Kasumi-1 (cell line): ENCODE measurements at regions not wholly inside any gene's neighbourhood (a gene's known extent, or its start where the extent isn't known, plus 50 kb on each side); places are given as distances from the start of the nearest gene placed in this dataset.
A peak's percentile ranks its signal among the peaks of the same experiment; 100 is the strongest.
"Not testable (repeated sequence)": the region's sequence is repeated elsewhere in the genome, so short reads cannot be mapped to it uniquely, and the experiment has no call there.

Source experiments
- DNase-seq, 2 experiments: peaks; one replicate each; lab custom pipeline; 2025; lab: John Stamatoyannopoulos, UW

- DNase-seq, result no peak
Observed at GRCh38 chr14:87052646-87053225, 940.2 kb downstream of the GALC start.

- DNase-seq, result no peak
Observed at GRCh38 chr14:87050421-87050820, 942.6 kb downstream of the GALC start.

GRCh38 chr14:87049950-87050349 is 943.0 kb downstream of the GALC start:
- DNase-seq, result peak; percentile 39 to 42

- DNase-seq, result no peak
Observed at GRCh38 chr14:87046960-87047359, 946.0 kb downstream of the GALC start.

- DNase-seq, result no peak
Observed at GRCh38 chr14:87045956-87046355, 947.0 kb downstream of the GALC start.

- DNase-seq, result no peak
Observed at GRCh38 chr14:87045246-87045645, 947.7 kb downstream of the GALC start.

- DNase-seq, result no peak
Observed at GRCh38 chr14:87044807-87045206, 948.2 kb downstream of the GALC start.

GRCh38 chr14:87043667-87044200 is 949.2 kb downstream of the GALC start:
- DNase-seq, result no peak

GRCh38 chr14:87042354-87042753 is 950.6 kb downstream of the GALC start:
- DNase-seq, result no peak

- DNase-seq, result no peak
Observed at GRCh38 chr14:87041290-87042020, 951.5 kb downstream of the GALC start.

GRCh38 chr14:87034680-87035079 is 958.3 kb downstream of the GALC start:
- DNase-seq, result no peak

- DNase-seq, result no peak
Observed at GRCh38 chr14:87030197-87030596, 962.8 kb downstream of the GALC start.

GRCh38 chr14:87020106-87020505 is 972.9 kb downstream of the GALC start:
- not testable (repeated sequence) for DNase-seq

GRCh38 chr14:87018294-87018693 is 974.7 kb downstream of the GALC start:
- no peak for DNase-seq

GRCh38 chr14:87017335-87017734 is 975.6 kb downstream of the GALC start:
- DNase-seq, result no peak

- DNase-seq, result no peak
Observed at GRCh38 chr14:87014856-87015255, 978.1 kb downstream of the GALC start.

- no peak for DNase-seq
Observed at GRCh38 chr14:87013583-87013982, 979.4 kb downstream of the GALC start.

GRCh38 chr14:87008965-87009364 is 984.0 kb downstream of the GALC start:
- DNase-seq, result no peak

GRCh38 chr14:87005280-87005679 is 987.7 kb downstream of the GALC start:
- no peak for DNase-seq

GRCh38 chr14:87002776-87003175 is 990.2 kb downstream of the GALC start:
- DNase-seq, result no peak

- DNase-seq, result no peak
Observed at GRCh38 chr14:87001333-87001732, 991.6 kb downstream of the GALC start.

- no peak for DNase-seq
Observed at GRCh38 chr14:87000081-87000480, 992.9 kb downstream of the GALC start.

GRCh38 chr14:86999036-86999435 is 993.9 kb downstream of the GALC start:
- no peak for DNase-seq

GRCh38 chr14:86997271-86997670 is 995.7 kb downstream of the GALC start:
- DNase-seq, result no peak
